Neural cell (in vitro differentiated cells): ENCODE measurements at regions not wholly inside any gene's neighbourhood (a gene's known extent, or its start where the extent isn't known, plus 50 kb on each side); places are given as distances from the start of the nearest gene placed in this dataset.

ENCODE experiments used
- H2AFZ ChIP-seq: fragments of 200-600, 300-800 bp; sonication (generic), shearing (Covaris generic); 2 replicates; pipeline ENCODE4 v1.6.0; 2014; ENCODE audit warnings: low read depth, mild to moderate bottlenecking, antibody characterized with exemption, low read length, moderate library complexity
- H3F3A ChIP-seq: fragments of 200-600 bp; shearing (Covaris generic); 2 replicates; pipeline ENCODE4 v1.6.1; 2016; ENCODE audit warnings: mild to moderate bottlenecking, moderate library complexity, mixed read lengths, antibody characterized with exemption, low read length; ENCODE audit not compliant: insufficient read depth, poor library complexity, severe bottlenecking
- H3K27ac ChIP-seq: fragments of 200-600, 300-800 bp; sonication (generic), shearing (Covaris generic); 2 replicates; pipeline ENCODE4 v1.5.1; 2014; ENCODE audit warnings: mild to moderate bottlenecking, low read length, moderate library complexity
- H3K27me3 ChIP-seq: fragments of 300-800, 200-600 bp; sonication (generic), shearing (Covaris generic); 2 replicates; pipeline ENCODE4 v1.6.0; 2014; ENCODE audit warnings: mild to moderate bottlenecking, low read depth, low read length, moderate library complexity; ENCODE audit not compliant: insufficient read depth
- H3K36me3 ChIP-seq: fragments of 300-800, 200-600 bp; sonication (generic), shearing (Covaris generic); 2 replicates; pipeline ENCODE4 v1.5.1; 2014; ENCODE audit warnings: mild to moderate bottlenecking, antibody characterized with exemption, low read length, moderate library complexity; ENCODE audit not compliant: insufficient read depth
- H3K4me2 ChIP-seq: fragments of 300-800, 200-600 bp; sonication (generic), shearing (Covaris generic); 2 replicates; pipeline ENCODE4 v1.6.0; 2014; ENCODE audit warnings: mild to moderate bottlenecking, low read length
- H3K4me3 ChIP-seq: fragments of 300-800, 200-600 bp; sonication (generic), shearing (Covaris generic); 2 replicates; pipeline ENCODE4 v1.5.1; 2014; ENCODE audit warnings: mild to moderate bottlenecking, low read length, moderate library complexity
- H3K79me2 ChIP-seq: fragments of 200-600 bp; shearing (Covaris generic); replicated peaks from 2 replicates; pipeline ENCODE4 v1.6.0; 2014; ENCODE audit warnings: mild to moderate bottlenecking, low read length, moderate library complexity; ENCODE audit not compliant: insufficient read depth
- H3K9ac ChIP-seq: fragments of 300-800, 200-600 bp; sonication (generic), shearing (Covaris generic); 2 replicates; pipeline ENCODE4 v1.6.1; 2016; ENCODE audit warnings: mild to moderate bottlenecking, low read length, mixed read lengths
- H3K9me2 ChIP-seq: fragments of 200-600 bp; shearing (Covaris generic); 2 replicates; pipeline ENCODE4 v1.6.1; 2016; ENCODE audit warnings: mild to moderate bottlenecking, low read length, mixed read lengths; ENCODE audit not compliant: insufficient read depth
- H3K9me3 ChIP-seq: fragments of 200-600, 300-800 bp; sonication (generic), shearing (Covaris generic); 2 replicates; pipeline ENCODE4 v1.6.1; 2016; ENCODE audit warnings: mild to moderate bottlenecking, mixed run types, low read length, moderate library complexity, mixed read lengths
- H4K20me1 ChIP-seq: fragments of 200-600 bp; shearing (Covaris generic); 2 replicates; pipeline ENCODE4 v1.6.1; 2016; ENCODE audit warnings: mild to moderate bottlenecking, mixed run types; ENCODE audit not compliant: insufficient read depth
- EP300 ChIP-seq: fragments of 450-650 bp; conservative IDR thresholded peaks from 2 replicates; pipeline ENCODE4 v1.6.1; 2014; ENCODE audit warnings: antibody characterized with exemption, mild to moderate bottlenecking, moderate library complexity; ENCODE audit not compliant: poor library complexity, severe bottlenecking
- EZH2 ChIP-seq: fragments of 200-600, 300-800 bp; shearing (Covaris generic), sonication (generic); IDR thresholded peaks from 2 replicates; pipeline ENCODE4 v1.6.1; 2014; ENCODE audit warnings: antibody characterized with exemption, low read length, borderline replicate concordance, mild to moderate bottlenecking; ENCODE audit not compliant: insufficient read depth, poor library complexity, severe bottlenecking
- MXI1 ChIP-seq: fragments of 450-650 bp; conservative IDR thresholded peaks from 2 replicates; pipeline ENCODE4 v1.6.1; 2014; ENCODE audit warnings: antibody characterized with exemption, mild to moderate bottlenecking; ENCODE audit not compliant: poor library complexity, severe bottlenecking
- POLR2AphosphoS5 ChIP-seq: IDR thresholded peaks from 2 replicates; pipeline ENCODE4 v1.6.1; 2012
- RAD21 ChIP-seq: fragments of 450-650 bp; conservative IDR thresholded peaks from 2 replicates; pipeline ENCODE4 v1.6.1; 2014; ENCODE audit warnings: antibody characterized with exemption, mild to moderate bottlenecking, moderate library complexity
- SMC3 ChIP-seq: fragments of 450-650 bp; conservative IDR thresholded peaks from 2 replicates; pipeline ENCODE4 v1.6.1; 2014; ENCODE audit warnings: antibody characterized with exemption, mild to moderate bottlenecking, moderate library complexity; ENCODE audit not compliant: poor library complexity
- TAF1 ChIP-seq: IDR thresholded peaks from 2 replicates; pipeline ENCODE4 v1.6.1; 2012; ENCODE audit warnings: low read depth
- TF ChIP-seq, protein P1 (sequence below): IDR thresholded peaks from 2 replicates; pipeline ENCODE4 v1.6.1; 2012; ENCODE audit warnings: borderline replicate concordance
- TF ChIP-seq, protein P2 (sequence below): fragments of 450-650 bp; IDR thresholded peaks from 2 replicates; pipeline ENCODE4 v1.5.1; 2014; ENCODE audit warnings: antibody characterized with exemption, mild to moderate bottlenecking, moderate library complexity; ENCODE audit not compliant: poor library complexity, severe bottlenecking

DNA sequence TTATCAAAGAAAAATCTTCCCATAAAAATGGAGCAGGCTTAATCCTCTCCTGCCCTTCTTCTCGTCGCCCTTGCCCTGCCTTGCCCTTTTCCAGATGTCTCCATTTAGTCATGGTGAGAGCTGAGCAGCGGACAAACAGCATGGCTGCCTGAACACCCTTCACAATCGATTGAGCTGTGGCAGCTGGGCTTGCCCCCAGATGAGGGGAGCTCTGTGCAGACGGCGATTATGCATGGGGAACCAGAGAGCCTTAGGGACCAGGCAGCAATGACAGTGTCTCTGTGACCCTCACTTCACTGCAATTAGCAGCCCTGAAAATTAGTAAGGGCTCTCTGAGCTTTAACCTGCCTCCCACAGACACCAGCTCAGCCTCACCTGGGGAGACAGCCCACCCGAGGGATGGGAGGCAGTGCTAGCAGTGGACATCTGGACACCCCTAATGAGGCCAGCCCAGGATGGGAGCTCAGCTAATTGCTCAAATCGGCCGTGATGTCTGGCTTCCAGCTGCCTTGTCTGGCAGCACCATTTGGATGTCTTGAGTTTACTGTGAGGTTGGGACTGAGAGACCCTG lies 365.7 kb downstream of the TNS1 start:
- no peak overlapping the region for H3K27ac ChIP-seq
- no peaks in the 10 kb centered on the region for H3F3A ChIP-seq
- TF ChIP-seq SMC3 (no peak), TAF1 (no peak), EZH2 (no peak), MXI1 (no peak), EP300 (no peak), POLR2AphosphoS5 (no peak)
- TF ChIP-seq, protein P1, sequence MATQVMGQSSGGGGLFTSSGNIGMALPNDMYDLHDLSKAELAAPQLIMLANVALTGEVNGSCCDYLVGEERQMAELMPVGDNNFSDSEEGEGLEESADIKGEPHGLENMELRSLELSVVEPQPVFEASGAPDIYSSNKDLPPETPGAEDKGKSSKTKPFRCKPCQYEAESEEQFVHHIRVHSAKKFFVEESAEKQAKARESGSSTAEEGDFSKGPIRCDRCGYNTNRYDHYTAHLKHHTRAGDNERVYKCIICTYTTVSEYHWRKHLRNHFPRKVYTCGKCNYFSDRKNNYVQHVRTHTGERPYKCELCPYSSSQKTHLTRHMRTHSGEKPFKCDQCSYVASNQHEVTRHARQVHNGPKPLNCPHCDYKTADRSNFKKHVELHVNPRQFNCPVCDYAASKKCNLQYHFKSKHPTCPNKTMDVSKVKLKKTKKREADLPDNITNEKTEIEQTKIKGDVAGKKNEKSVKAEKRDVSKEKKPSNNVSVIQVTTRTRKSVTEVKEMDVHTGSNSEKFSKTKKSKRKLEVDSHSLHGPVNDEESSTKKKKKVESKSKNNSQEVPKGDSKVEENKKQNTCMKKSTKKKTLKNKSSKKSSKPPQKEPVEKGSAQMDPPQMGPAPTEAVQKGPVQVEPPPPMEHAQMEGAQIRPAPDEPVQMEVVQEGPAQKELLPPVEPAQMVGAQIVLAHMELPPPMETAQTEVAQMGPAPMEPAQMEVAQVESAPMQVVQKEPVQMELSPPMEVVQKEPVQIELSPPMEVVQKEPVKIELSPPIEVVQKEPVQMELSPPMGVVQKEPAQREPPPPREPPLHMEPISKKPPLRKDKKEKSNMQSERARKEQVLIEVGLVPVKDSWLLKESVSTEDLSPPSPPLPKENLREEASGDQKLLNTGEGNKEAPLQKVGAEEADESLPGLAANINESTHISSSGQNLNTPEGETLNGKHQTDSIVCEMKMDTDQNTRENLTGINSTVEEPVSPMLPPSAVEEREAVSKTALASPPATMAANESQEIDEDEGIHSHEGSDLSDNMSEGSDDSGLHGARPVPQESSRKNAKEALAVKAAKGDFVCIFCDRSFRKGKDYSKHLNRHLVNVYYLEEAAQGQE: no peak
- no peaks in the 10 kb centered on the region for H3K27me3 ChIP-seq
- H3K79me2 ChIP-seq: no peaks in the 10 kb centered on the region
- no peak overlapping the region for H3K4me3 ChIP-seq
- H4K20me1 ChIP-seq: no peaks in the 10 kb centered on the region
- no peaks in the 10 kb centered on the region for H3K9me3 ChIP-seq
- H3K36me3 ChIP-seq: no peaks in the 10 kb centered on the region
- H3K4me2 ChIP-seq: no peak overlapping the region
- no peak overlapping the region for H2AFZ ChIP-seq
- no peaks in the 10 kb centered on the region for H3K9me2 ChIP-seq
- H3K9ac ChIP-seq: no peak overlapping the region

DNA sequence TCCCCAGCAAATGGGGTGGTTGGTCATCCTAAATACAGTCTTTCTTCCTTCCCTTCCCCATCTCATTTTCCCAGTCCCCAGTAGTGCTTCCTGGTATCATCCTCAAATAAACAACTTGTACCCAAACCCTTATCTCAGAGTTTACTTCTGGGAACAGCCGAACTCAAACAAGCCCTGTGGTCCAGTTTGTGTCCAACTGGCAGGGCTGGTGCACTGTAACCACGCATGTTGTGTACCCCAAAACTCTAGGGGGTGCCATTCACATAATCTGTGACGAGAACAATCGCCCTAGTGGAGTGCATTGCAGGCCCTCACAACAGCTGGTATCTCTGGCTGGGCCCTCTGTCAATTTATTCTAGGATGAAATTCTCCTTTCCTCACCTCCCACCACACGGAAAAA lies 366.2 kb downstream of the TNS1 start:
- no peaks in the 10 kb centered on the region for H3F3A ChIP-seq
- no peaks in the 10 kb centered on the region for H3K79me2 ChIP-seq
- no peaks in the 10 kb centered on the region for H3K27me3 ChIP-seq
- TF ChIP-seq, protein P1: no peak
- no peak for TF ChIP-seq EP300
- TF ChIP-seq, protein P2, sequence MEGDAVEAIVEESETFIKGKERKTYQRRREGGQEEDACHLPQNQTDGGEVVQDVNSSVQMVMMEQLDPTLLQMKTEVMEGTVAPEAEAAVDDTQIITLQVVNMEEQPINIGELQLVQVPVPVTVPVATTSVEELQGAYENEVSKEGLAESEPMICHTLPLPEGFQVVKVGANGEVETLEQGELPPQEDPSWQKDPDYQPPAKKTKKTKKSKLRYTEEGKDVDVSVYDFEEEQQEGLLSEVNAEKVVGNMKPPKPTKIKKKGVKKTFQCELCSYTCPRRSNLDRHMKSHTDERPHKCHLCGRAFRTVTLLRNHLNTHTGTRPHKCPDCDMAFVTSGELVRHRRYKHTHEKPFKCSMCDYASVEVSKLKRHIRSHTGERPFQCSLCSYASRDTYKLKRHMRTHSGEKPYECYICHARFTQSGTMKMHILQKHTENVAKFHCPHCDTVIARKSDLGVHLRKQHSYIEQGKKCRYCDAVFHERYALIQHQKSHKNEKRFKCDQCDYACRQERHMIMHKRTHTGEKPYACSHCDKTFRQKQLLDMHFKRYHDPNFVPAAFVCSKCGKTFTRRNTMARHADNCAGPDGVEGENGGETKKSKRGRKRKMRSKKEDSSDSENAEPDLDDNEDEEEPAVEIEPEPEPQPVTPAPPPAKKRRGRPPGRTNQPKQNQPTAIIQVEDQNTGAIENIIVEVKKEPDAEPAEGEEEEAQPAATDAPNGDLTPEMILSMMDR: no peak
- no peak for TF ChIP-seq POLR2AphosphoS5
- TF ChIP-seq RAD21: no peak
- TF ChIP-seq SMC3: no peak
- TF ChIP-seq EZH2: no peak
- no peak for TF ChIP-seq TAF1
- no peak for TF ChIP-seq MXI1
- H2AFZ ChIP-seq: no peak overlapping the region
- H3K9me2 ChIP-seq: no peaks in the 10 kb centered on the region
- H3K27ac ChIP-seq: no peak overlapping the region
- H3K36me3 ChIP-seq: no peaks in the 10 kb centered on the region
- no peak overlapping the region for H3K9ac ChIP-seq
- H3K4me3 ChIP-seq: no peak overlapping the region
- H3K4me2 ChIP-seq: no peak overlapping the region
- no peaks in the 10 kb centered on the region for H3K9me3 ChIP-seq
- H4K20me1 ChIP-seq: no peaks in the 10 kb centered on the region
